Spleen (tissue), 7 donors: ENCODE measurements at regions not wholly inside any gene's neighbourhood (a gene's known extent, or its start where the extent isn't known, plus 50 kb on each side); places are given as distances from the start of the nearest gene placed in this dataset.

ENCODE experiments used
- POLR2A ChIP-seq, 3 donors: fragments of 450-650 bp; IDR thresholded peaks; one replicate each; pipeline ENCODE4 v1.5.1; 2017; ENCODE audit warnings: antibody characterized with exemption in 3 of 3, mild to moderate bottlenecking in 1 of 3
- POLR2AphosphoS5 ChIP-seq, 3 donors: sonication (generic); formaldehyde crosslinking; IDR thresholded peaks; one replicate each; pipeline ENCODE4 v1.5.1; 2017; ENCODE audit warnings: antibody characterized with exemption in 3 of 3
- TF ChIP-seq, protein P1 (sequence below), 11 experiments: fragments of 200-600 bp in 7 of 11; fragments of 450-650 bp in 4 of 11; sonication (generic) in 4 of 11; IDR thresholded peaks in 8 of 11; conservative IDR thresholded peaks in 3 of 11; 1 replicate in 7 of 11; 2 replicates in 4 of 11; pipeline versions ENCODE4 v1.4.0 to v1.8.0; 2016 to 2021; ENCODE audit warnings: antibody characterized with exemption in 11 of 11, inconsistent platforms in 4 of 11, mild to moderate bottlenecking in 1 of 11
- donor health status: DM: no; HTN: no; CAD: no; lungs with moderate emphysema.
- donor health status: DM: no; HTN: no; CAD: no.
- donor health status: DM: no; HTN: no; CAD: no.

DNA sequence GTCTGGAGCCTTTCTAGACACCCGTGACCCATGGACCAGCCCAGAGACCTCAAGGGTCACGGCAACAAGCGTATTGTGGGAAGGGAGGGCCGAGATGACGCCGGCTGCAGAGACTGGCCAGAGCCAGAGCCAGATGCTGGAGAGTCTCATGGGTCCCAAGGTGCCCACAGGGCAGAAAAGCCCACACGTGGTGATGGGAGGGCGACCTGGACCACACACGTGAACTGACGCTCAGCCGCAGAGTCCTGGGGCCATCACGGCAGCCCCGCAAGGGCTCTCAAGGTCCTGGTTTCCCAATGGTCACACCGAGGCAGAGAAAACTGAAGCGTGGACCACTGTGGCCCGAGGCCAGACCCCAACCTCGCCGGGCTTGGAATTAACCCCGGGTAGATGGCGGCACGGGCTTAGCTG lies 92.6 kb downstream of the YTHDF1 start:
- TF ChIP-seq POLR2AphosphoS5 (IDR thresholded peaks at IDR 0.05) (no peak), POLR2A (IDR thresholded peaks at IDR 0.05) (no peak)
- TF ChIP-seq, protein P1, sequence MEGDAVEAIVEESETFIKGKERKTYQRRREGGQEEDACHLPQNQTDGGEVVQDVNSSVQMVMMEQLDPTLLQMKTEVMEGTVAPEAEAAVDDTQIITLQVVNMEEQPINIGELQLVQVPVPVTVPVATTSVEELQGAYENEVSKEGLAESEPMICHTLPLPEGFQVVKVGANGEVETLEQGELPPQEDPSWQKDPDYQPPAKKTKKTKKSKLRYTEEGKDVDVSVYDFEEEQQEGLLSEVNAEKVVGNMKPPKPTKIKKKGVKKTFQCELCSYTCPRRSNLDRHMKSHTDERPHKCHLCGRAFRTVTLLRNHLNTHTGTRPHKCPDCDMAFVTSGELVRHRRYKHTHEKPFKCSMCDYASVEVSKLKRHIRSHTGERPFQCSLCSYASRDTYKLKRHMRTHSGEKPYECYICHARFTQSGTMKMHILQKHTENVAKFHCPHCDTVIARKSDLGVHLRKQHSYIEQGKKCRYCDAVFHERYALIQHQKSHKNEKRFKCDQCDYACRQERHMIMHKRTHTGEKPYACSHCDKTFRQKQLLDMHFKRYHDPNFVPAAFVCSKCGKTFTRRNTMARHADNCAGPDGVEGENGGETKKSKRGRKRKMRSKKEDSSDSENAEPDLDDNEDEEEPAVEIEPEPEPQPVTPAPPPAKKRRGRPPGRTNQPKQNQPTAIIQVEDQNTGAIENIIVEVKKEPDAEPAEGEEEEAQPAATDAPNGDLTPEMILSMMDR (IDR thresholded peaks at IDR 0.05 in 8 of 11, conservative IDR thresholded peaks at IDR 0.05 in 3 of 11) = no peak
